ENCODE measurements at regions not wholly inside any gene's neighbourhood (a gene's known extent, or its start where the extent isn't known, plus 50 kb on each side); places are given as distances from the start of the nearest gene placed in this dataset.

DNA sequence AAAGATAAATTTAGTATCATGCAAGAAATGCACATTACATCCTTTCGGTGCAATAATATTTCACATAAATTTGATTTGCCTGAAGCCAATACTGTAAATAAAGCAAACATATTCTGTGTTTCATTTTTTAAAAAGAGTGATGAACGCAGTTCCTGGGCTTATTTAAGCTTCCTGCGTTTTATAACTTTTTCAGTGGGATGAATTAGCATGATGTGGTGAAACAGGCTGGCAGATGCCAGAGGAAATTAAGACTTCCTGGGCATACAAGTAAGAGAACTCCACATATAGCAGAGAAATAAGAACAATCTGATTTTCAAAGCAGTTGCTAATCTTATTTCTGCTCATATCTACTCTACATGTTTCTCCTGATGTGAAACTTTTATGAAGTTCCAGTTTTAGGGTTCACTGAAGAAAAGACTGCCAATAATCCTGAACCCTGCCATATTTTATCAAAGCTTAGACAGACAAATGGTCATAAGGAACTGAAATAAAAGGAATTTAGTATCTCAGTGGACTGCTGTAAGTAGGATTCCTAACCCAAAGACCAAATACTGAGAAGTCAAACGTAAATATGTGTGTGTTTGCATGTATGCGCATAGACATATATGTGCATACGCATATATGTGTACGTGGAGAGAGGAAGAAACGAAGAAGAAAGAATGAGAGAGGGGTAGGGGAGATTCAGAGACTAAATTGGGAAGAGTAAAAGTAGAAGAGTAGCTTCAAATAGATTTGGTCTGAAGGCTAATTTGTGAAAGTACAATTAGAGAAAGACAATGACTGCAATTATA is 628.6 kb upstream of the CCDC54 start:
- FAIRE-seq (no peak), DNase-seq (ENCODE audit: low spot score in 2 of 2) (no peak)

DNA sequence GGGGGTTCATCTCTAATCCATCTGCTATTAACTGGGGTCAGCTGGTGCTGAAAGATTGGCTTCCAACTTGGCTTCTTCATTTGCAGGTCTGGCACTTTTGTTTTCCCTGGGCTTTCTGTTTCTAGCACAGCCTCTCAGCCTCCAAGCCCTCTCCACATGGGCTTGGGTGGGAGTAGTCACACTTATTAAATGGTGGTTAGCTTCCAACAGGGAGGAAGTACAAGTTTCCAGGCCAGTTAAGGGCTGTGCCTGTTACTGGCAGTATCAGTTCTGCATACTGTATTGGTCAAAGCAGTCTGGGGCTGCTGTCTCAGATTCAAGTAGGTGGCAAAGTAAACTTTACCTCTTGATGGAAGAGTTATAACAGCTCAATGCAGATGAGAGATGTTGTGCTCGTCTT is 627.1 kb upstream of the CCDC54 start:
- FAIRE-seq (no peak), DNase-seq (ENCODE audit: low spot score in 2 of 2) (no peak)

DNA sequence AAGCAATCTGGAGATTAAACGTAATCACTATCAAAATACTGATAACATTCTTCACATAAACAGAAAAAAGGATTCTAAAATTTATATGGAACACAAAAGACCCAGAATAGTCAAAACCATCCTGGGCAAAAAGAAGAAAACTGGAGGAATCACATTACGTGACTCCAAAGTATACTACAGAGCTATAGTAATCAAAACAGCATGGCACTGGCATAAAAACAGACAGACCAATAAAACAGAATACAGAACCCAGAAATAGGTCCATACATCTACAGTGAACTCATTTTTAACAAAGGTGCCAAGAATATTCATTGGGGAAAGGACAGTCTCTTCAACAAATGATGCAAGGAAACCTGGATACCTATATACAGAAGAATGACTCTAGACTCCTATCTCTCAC is 621.9 kb upstream of the CCDC54 start:
- no peak for FAIRE-seq

DNA sequence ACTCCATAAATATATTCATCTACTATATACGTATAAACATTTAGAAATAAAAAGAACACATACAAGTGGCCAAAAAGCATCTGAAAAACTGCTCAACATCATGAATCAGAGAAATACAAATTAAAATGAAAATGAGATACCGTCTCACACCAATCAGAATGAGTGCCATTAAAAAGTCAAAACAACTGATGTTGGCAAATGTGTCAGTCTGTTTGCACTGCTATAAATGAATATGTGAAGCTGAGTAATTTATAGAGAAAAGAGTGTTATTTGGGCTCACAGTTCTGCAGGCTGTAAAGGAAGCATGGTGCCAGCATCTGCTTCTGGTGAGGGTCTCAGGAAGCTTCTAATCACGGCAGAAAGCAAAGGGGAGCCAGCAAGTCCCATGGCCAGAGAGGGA is 620.3 kb upstream of the CCDC54 start:
- FAIRE-seq (no peak), DNase-seq (ENCODE audit: low spot score in 2 of 2) (no peak)

More for the DNA sequence above, 621.9 kb upstream of the CCDC54 start:
- DNase-seq (ENCODE audit: low spot score in 2 of 2), result no peak

DNA sequence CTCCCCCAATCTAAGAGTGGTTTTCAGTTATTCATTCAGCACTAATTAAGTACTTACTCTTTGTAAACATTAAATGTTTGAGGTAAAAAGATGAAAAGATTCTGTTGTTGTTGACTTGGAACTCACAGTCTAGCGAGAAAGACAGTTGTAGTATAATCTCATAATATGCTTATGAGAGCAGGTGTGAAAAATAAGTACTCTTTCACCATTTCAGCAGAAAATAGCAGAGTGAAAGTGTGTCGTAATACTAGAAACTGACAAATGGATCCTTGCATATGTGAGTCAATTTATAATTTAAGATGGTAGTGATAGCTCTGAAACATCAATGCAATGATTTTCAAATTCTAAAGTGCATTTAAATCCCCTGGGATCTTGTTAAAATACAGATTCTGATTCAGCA is 618.8 kb upstream of the CCDC54 start:
- no peak for DNase-seq (ENCODE audit: low spot score in 2 of 2)
- no peak for FAIRE-seq

DNA sequence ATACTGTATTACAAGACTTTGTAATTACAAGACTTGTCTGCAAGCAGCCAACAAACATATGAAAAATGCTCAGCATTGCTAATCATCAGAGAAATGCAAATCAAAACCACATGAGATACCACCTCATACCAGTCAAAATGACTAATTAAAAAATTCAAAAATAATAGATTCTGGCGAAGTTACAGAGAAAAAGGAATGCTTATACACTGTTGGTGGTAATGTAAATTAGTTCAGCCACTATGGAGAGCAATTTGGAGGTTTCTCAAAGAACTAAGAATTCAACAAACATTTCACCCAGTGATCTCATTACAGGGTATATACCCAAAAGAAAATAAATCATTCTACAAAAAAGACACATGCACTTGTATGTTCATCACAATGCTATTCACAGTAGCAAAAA is 617.5 kb upstream of the CCDC54 start:
- FAIRE-seq (no peak), DNase-seq (ENCODE audit: low spot score in 2 of 2) (no peak)

DNA sequence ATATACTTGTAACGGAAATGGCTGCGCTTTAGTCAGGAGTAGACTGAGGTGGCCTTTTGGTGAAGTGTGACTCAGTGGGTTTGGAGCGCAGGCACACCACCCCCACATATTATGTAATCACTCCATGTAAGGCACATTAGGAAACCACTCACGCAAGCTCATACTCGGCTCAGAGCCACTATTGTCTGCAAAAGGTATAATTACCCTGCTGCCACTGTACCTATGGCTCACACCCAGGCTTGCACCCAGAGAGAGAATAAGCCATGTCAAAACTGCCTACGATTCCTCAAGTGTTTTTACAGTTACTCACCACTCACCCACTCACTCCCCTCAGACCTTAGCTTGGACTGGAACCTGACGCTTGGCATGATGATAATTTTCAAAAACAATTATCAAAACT is 611.9 kb upstream of the CCDC54 start:
- DNase-seq (ENCODE audit: low spot score in 2 of 2) (no peak), FAIRE-seq (no peak)

DNA sequence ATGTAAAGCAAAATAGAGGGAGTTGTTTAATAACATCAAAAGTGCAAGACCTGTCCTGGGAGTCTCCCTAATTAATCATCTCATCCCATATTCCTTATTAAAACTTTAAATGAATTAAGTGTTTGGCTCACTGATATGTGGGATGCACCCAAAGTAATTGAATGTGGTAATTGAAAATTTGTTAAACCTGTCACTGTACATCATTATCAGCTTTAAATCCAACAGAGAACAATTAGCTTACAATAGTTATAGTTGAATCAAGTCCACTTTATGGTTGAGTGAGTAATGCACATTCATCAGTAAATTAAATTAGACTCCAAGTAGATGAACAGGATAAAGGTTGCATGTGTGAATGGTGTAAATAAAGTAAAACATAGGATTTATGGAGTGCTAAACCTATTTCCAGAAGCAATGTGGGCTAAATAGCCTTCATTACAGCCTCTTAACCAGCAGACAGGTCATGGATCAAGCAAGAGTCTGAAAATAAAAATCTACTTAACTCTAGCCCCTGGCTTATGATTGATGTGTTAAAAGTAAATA is 608.2 kb upstream of the CCDC54 start:
- FAIRE-seq (no peak), DNase-seq (ENCODE audit: low spot score in 2 of 2) (no peak)

DNA sequence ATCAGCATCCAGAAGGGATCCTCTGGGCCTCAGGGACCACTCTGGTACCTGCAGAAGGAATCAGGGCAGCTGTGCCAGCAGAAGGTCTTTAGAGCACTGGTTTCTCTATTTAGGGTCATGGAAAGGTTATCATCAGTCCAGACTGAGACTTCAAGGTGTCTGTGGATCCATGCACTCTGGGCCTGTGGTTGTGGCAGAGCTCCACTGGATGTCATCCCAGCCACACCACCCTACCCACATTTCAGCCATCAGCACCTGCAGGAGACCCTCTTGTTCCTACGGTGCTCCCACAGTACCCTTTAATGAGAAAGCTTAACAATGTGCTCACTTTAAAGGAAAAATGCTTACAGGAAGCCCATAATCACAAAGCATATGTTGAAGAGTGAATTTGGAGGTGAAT is 603.4 kb upstream of the CCDC54 start:
- no peak for DNase-seq (ENCODE audit: low spot score in 2 of 2)
- FAIRE-seq, result no peak

DNA sequence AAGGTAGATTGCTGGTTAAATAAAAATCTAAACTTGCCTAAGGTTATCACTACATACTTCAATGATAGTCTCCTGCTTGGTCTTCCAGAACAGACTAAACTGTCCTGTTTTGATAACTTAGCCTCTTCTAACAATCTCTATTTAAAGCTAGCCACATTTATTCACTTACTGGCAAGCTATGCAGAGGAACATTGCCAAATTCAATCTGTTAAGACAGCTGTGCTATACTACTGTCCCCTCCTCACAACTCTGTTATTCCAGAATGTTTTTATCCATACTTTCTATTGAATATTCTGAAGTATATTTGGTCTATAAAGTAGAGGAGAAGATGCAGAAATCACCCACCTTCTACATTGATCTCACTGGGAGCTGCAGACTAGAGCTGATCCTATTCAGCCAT is 594.0 kb upstream of the CCDC54 start:
- FAIRE-seq, result no peak

DNA sequence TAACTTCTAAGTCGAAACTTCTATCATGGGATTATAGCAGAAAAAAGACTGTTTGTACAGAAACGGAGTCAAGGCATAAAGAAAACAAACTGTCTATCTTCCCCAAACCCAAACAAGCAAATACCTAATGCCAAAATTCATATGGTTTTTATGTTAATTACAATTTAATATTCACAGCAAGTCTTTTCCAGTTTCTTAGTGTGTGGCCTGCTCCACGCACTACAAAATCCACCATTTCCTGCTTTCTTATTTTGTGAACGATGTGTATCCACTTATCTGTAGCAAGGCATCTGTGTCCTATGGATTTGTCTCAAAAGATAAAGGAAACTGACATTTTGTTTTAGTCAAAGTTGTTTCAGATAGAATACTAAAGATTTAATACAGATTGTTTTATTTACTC is 588.0 kb upstream of the CCDC54 start:
- FAIRE-seq, result no peak
- DNase-seq (ENCODE audit: low spot score in 2 of 2), result no peak

More for the DNA sequence above, 594.0 kb upstream of the CCDC54 start:
- no peak for DNase-seq (ENCODE audit: low spot score in 2 of 2)

DNA sequence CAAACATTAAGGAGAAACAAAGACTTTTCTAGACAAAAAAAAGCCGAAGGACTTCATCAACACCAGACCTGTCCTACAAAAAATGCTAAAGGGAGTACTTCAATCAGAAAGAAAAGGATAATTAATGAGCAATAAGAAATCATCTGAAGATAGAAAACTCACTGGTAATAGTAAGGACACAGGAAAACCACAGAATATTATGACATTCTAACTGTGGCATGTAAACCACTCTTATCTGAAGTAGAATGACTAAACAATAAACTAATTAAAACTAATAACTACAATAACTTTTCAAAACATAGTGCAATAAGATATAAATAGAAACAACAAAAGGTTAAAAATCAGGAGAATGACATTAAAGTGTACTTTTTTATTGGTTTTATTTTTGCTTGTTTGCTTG is 584.5 kb upstream of the CCDC54 start:
- DNase-seq (ENCODE audit: low spot score in 2 of 2), result no peak
- FAIRE-seq, result no peak

DNA sequence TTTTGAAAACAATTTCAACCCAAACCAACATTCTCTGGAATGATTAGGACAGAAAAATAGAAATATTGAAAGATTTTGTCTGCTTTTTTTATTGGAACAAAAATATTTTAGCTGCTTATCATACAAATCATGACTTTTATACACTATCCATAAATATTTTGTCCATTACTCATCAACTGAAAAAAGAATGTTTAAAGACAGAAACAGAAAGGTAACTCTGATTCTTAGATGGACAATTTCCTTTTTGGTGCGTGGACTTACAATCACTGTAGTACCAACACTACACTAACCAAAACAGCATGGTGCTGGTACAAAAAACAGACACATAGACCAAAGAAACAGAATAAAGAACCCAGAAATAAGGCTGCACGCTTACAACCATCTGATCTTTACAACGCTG is 582.8 kb upstream of the CCDC54 start:
- no peak for FAIRE-seq
- no peak for DNase-seq (ENCODE audit: low spot score in 2 of 2)

DNA sequence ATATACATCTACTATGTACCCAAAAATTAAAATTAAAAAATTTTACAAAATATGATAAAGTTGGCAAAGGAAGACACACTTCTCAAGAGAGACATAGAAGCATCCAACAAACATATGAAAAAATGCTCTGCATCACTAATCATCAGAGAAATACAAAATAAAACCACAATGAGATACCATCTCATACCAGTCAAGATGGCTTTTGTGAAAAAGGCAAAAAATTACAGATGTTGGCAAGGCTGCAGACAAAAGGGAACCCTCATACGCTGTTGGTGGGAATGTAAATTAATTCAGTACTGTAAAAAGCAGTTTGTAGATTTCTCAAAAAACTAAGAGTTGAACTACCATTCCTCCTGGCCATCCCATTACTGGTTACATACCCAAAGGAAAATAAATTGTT is 581.7 kb upstream of the CCDC54 start:
- FAIRE-seq, result no peak
- no peak for DNase-seq (ENCODE audit: low spot score in 2 of 2)

DNA sequence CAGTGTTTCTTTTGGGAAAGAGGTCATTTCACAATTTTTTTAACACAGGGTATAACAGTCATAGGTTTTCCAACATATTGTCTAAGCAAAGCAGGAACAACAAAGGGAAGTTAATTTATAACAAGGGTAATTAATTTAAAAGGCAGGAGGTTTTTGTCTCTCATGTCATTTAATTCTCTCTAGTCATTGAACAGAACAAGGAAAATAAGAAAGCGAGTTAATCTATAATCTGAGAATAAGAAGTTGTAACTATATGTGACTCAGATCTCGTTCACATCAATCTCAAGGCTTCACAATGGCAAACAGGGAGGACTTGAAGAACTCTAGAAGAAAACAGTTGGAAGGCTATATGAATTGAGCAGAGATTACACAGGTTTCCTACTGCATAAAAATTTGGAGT is 579.8 kb upstream of the CCDC54 start:
- FAIRE-seq (no peak), DNase-seq (ENCODE audit: low spot score in 2 of 2) (no peak)

DNA sequence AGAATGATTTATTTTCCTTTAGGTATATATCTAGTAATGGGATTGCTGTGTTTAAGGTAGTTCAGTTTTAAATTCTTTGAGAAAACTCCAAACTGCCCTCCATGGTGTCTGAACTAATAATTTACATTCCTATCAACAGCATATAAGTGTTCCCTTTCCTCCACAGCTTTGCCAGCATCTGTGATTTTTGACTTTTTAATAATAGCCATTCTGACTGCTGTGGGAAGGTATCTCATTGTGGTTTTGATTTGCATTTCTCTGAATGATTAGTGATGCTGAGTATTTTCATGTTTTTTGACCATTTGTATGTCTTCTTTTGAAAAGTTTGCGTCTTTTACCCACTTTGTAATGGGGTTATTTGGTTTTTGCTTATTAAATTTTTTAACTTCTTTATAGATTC is 571.6 kb upstream of the CCDC54 start:
- DNase-seq (ENCODE audit: low spot score in 2 of 2) (no peak), FAIRE-seq (no peak)

DNA sequence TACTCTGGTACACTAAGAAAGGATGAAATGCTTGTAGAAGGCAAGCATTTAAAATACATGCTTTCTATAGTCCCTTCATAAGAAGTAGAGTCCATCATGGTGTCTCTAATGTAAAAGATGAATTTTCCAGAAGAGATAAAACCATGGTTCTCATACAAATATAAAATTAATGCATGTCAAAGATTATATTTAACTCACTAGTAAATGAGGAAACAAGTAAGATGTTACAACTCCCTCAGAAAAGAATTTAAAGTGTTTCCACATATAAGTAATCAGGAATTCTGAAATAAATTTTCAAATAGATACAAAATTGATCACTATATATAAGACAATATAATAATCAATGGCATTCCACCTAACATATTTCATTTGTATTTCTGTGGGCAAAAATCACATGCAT is 570.3 kb upstream of the CCDC54 start:
- FAIRE-seq (no peak), DNase-seq (ENCODE audit: low spot score in 2 of 2) (no peak)

DNA sequence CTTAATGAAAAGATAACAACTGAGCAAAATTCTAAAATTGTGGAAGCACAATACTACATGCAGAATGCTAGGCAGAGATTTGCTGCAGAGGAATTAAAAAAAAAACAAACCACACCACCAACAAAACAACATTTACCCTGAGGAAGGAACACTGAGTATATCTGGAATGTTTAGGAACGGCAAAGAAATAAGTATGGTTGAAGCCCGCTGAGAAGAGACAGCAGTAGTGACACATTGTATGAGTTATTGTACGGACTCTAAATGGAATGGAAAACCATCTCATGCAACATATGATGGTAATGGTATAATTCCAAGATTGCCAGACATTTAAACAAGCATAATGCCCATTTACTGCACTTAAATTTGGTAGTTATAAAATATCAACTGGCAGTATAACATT is 568.2 kb upstream of the CCDC54 start:
- no peak for FAIRE-seq

DNA sequence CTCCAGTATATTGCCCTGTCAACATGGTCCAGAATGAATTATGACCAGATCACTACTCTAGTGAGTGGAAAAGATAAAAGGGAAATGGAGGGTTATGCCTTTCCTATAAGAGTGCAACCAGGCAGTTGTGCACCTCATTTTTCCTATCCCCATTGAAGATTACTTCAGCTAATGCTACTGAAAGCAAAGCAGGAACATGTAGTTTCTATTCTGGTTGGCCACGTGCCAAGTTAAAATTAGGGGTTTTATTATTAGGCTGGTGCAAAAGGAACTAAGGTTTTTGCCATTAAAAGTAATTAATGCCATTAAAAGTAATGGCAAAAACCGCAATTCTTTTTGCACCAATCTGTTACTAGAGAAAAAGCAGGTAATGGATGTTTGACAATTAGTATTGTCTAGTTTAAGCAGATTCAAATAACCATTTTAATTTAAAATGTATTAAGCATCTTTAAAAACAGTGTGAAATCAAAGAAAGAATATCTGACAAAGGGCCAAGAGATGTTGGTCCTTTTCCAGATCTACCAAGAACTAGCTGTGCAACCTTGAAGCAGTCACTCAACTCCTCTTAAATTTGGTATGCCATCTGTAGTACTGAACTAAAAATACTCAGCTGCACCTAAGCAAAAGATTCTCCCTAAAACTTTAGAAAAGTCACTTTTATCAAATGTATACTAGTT is 567.5 kb upstream of the CCDC54 start:
- no peak for DNase-seq (ENCODE audit: low spot score in 2 of 2)
- no peak for FAIRE-seq

More for the DNA sequence above, 568.2 kb upstream of the CCDC54 start:
- DNase-seq (ENCODE audit: low spot score in 2 of 2), result no peak

DNA sequence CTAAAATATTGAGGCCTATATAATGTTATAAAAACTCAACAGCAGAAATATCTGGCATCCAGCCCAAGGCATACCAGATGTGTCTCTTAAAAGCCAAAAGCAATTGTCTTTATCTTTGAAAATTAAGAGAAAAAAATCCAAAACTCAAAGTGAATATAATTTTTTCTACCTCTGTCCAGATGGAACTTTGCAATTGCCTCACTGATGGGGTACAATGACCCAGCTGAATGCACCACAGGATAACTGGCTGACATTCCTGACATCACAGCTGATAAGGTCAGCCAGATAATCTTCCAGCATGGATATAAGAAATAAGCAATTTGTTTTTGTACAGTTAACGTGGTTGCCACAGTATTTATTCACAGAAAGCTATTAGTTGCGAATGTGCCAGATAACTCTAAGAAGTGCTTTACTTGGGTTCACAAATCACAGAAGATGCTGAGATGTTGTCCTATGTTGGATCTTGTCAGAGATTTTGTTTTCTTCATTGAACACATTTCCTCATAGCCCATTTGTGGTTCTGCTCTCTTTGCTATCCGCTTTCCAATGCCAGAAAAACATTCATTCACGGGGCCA is 566.9 kb upstream of the CCDC54 start:
- no peak for DNase-seq (ENCODE audit: low spot score in 2 of 2)
- FAIRE-seq, result no peak

DNA sequence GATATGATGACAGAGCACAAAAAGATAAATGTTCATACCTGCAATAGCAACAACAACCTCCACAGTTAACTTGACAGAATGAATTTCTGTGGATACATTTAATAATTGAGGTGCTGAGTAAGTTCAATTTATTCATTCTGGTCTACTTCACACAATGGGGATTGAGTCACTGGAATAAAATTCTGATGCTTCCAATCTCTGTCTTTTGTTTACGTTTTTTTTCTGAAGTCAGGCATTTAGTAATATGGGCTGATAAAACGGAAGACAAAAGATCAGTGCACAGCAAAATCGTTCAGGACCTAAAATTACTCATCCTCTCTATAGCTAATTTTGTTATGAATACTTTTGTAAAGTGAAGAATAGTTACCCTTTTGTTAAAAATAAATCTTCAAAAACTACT is 565.9 kb upstream of the CCDC54 start:
- no peak for DNase-seq (ENCODE audit: low spot score in 2 of 2)
- no peak for FAIRE-seq

DNA sequence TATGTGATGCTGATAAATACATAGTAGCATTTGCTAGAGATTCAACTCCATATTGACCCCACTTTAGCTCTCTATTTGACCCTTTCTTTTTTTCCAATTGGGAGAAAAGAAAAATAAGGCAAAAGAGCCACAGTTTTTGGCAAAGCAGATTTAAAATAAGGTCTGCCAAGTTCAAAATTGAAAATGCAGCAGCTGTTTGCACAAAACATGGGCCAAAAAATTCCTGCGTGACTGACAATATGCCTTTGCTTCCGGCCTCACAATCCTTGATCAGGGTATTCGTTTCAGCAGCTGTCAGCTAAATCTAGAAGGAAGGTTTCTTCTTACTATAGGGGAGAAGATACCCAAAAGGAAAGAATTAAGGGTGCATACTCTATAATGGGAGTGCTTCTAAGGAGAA is 563.5 kb upstream of the CCDC54 start:
- DNase-seq (ENCODE audit: low spot score in 2 of 2), result no peak

More for the DNA sequence above, 563.5 kb upstream of the CCDC54 start:
- no peak for FAIRE-seq

Data from frontal cortex (tissue), 3 donors.